K562 (cell line): ENCODE measurements at regions not wholly inside any gene's neighbourhood (a gene's known extent, or its start where the extent isn't known, plus 50 kb on each side); places are given as distances from the start of the nearest gene placed in this dataset.

Experiments used
- ATAC-seq: fragments of 200-7000 bp; cut with Tn5 transposase; 3 replicates; pipeline ENCODE4 v1.9.1; 2020; ENCODE audit warnings: moderate library complexity
- BruUV-seq: library from RNA; stranded (reverse); fragments of 400-500 nt; replicated peaks from 2 replicates; lab custom pipeline; 2021; lab: Mats Ljungman, UMichigan
- CTCF ChIA-PET: fragments of 300-600 bp; formaldehyde crosslinking; extraction: SDS; loops from one replicate; lab custom pipeline; 2021; ENCODE audit warnings: low intra/inter-chr PET ratio; lab: Yijun Ruan, JAX
- POLR2A ChIA-PET: fragments of 300-600, 350-650 bp; sonication (Branson Sonifier 250); formaldehyde crosslinking; extraction: SDS; loops from one replicate; lab custom pipeline; 2021; ENCODE audit warnings: antibody characterized with exemption, inconsistent platforms; lab: Yijun Ruan, JAX
- DNase-seq, 4 experiments: peaks; one replicate each; pipeline versions ENCODE4 v3.0.0 to v3.0.0-alpha.2; 2011 to 2018; ENCODE audit warnings: low spot score in 3 of 4, mixed read lengths in 3 of 4; ENCODE audit errors: extremely low read depth in 1 of 4
- FAIRE-seq: peaks from 2 replicates; lab custom pipeline; 2011; peaks lifted over from hg19 to GRCh38; lab: Jason Lieb, UNC
- H2AFZ ChIP-seq: 2 replicates; pipeline ENCODE4 v1.6.0; 2011; ENCODE audit warnings: low read depth, low read length, control low read depth, inconsistent platforms
- H3K27ac ChIP-seq: fragments of 200-600 bp; 3 replicates; pipeline ENCODE4 v1.8.0; 2011; ENCODE audit warnings: low read depth, mild to moderate bottlenecking, control low read depth, inconsistent platforms, low read length, moderate library complexity, mixed read lengths; ENCODE audit errors: extremely low read depth
- H3K27me3 ChIP-seq, 2 experiments: fragments of 300-600 bp in 1 of 2; 2 replicates in 1 of 2; 3 replicates in 1 of 2; pipeline versions ENCODE4 v1.6.0 to v1.8.0; 2011; ENCODE audit warnings: inconsistent platforms in 2 of 2, low read length in 2 of 2, mild to moderate bottlenecking in 1 of 2, mixed read lengths in 1 of 2, moderate library complexity in 1 of 2; ENCODE audit not compliant: control insufficient read depth in 2 of 2, insufficient read depth in 2 of 2
- H3K36me3 ChIP-seq: fragments of 300-600 bp; 3 replicates; pipeline ENCODE4 v1.8.0; 2011; ENCODE audit warnings: mild to moderate bottlenecking, low read length, inconsistent platforms; ENCODE audit not compliant: control insufficient read depth, insufficient read depth
- H3K4me1 ChIP-seq, 2 experiments: fragments of 200-600 bp in 1 of 2; replicated peaks in 1 of 2; 2 replicates in 1 of 2; 3 replicates in 1 of 2; pipeline versions ENCODE4 v1.5.1 to v1.8.0; 2011; ENCODE audit warnings: inconsistent platforms in 2 of 2, low read length in 2 of 2, mild to moderate bottlenecking in 1 of 2, mixed read lengths in 1 of 2, moderate library complexity in 1 of 2; ENCODE audit not compliant: control insufficient read depth in 2 of 2, insufficient read depth in 2 of 2
- H3K4me2 ChIP-seq: 2 replicates; pipeline ENCODE4 v1.6.1; 2011; ENCODE audit warnings: low read length, control low read depth, inconsistent platforms, mixed read lengths; ENCODE audit not compliant: insufficient read depth
- H3K4me3 ChIP-seq: fragments of 200-600 bp; sonication (generic), shearing (Covaris generic); 2 replicates; pipeline ENCODE4 v1.5.1; 2016; ENCODE audit warnings: control low read depth, inconsistent platforms
- H3K79me2 ChIP-seq: fragments of 200-600 bp; 3 replicates; pipeline ENCODE4 v1.8.0; 2011; ENCODE audit warnings: low read length, inconsistent platforms; ENCODE audit not compliant: control insufficient read depth, insufficient read depth
- H3K9ac ChIP-seq, 2 experiments: 2 replicates each; pipeline versions ENCODE4 v1.6.0 to v1.6.1; 2011; ENCODE audit warnings: low read depth in 2 of 2, low read length in 2 of 2, control low read depth in 1 of 2, inconsistent platforms in 1 of 2, mild to moderate bottlenecking in 1 of 2, mixed read lengths in 1 of 2; ENCODE audit not compliant: insufficient read depth in 1 of 2
- H3K9me1 ChIP-seq: one replicate; pipeline ENCODE4 v1.6.0; 2011; ENCODE audit warnings: inconsistent platforms, mild to moderate bottlenecking, low read length, moderate library complexity; ENCODE audit not compliant: control insufficient read depth, insufficient read depth
- H3K9me3 ChIP-seq: replicated peaks from 2 replicates; pipeline ENCODE4 v1.5.1; 2011; ENCODE audit warnings: low read depth, low read length, inconsistent platforms; ENCODE audit not compliant: control insufficient read depth, insufficient read depth
- H4K20me1 ChIP-seq: replicated peaks from 2 replicates; pipeline ENCODE4 v1.6.1; 2011; ENCODE audit warnings: low read length, inconsistent platforms, mixed read lengths; ENCODE audit not compliant: control insufficient read depth, insufficient read depth
- CTCFL ChIP-seq: IDR thresholded peaks from 2 replicates; pipeline ENCODE4 v1.6.1; 2011; ENCODE audit warnings: borderline replicate concordance, low read depth, mild to moderate bottlenecking, moderate library complexity, low read length; ENCODE audit not compliant: insufficient read depth, poor library complexity, severe bottlenecking
- MNT ChIP-seq, 2 experiments: fragments of 450-650 bp; conservative IDR thresholded peaks; 2 replicates each; pipeline ENCODE4 v1.6.1; 2017; ENCODE audit warnings: mild to moderate bottlenecking in 2 of 2, moderate library complexity in 2 of 2
- REST ChIP-seq, 2 experiments: fragments of 450-650 bp; formaldehyde crosslinking in 1 of 2; IDR thresholded peaks; 2 replicates each; pipeline versions ENCODE4 v1.4.0 to v1.6.1; 2014 to 2020; ENCODE audit warnings: mild to moderate bottlenecking in 2 of 2, borderline replicate concordance in 1 of 2, low read depth in 1 of 2
- SMC3 ChIP-seq: conservative IDR thresholded peaks from 2 replicates; pipeline ENCODE4 v1.6.1; 2011; ENCODE audit warnings: low read depth, low read length, improper control_type of control experiment; ENCODE audit not compliant: insufficient read depth
- TEAD2 ChIP-seq: fragments of 450-650 bp; IDR thresholded peaks from 2 replicates; pipeline ENCODE4 v1.6.1; 2016; ENCODE audit warnings: missing genetic modification characterization, control low read depth, missing compliant biosample characterization
- TFAP4 ChIP-seq: sonication (generic); formaldehyde crosslinking; IDR thresholded peaks from 2 replicates; pipeline ENCODE4 v1.8.0; 2022; ENCODE audit warnings: missing genetic modification reagents, mild to moderate bottlenecking, moderate library complexity, borderline replicate concordance
- WGBS: fragments of 100-300 bp; shearing (Covaris generic); methylation state at CpG from one replicate; pipeline ENCODE4 v1.1.6; 2016; ENCODE audit warnings: low coverage, mixed read lengths; ENCODE audit not compliant: insufficient coverage; ENCODE audit errors: missing lambda C conversion rate; 5-methylcytosine and 5-hydroxymethylcytosine counted together
- in situ Hi-C: fragments of 300-500 bp; cut with MboI; formaldehyde crosslinking; loops from 4 replicates; pipeline ENCODE4 v1.15.0; 2018; ENCODE audit warnings: inconsistent platforms, mixed read lengths
- intact Hi-C: fragments of 100-400 bp; cut with micrococcal nuclease; formaldehyde crosslinking; loops from 2 replicates; pipeline ENCODE4 v1.14.2; 2022

GRCh38 chr10:31083765-31084184 lies 52.1 kb upstream of the ZNF438 start:
- H3K79me2 ChIP-seq: no peaks in the 10 kb centered on the region
- WGBS: 11% methylated on average over 6 of the region's 6 CpGs
- H3K9ac ChIP-seq: no peak overlapping the region
- intact Hi-C loops: loop anchor here (1.0 to 10.0 kb wide), 2 partner anchors 299 to 408 kb away; no protein-coding TSS in a partner anchor
- H3K36me3 ChIP-seq: no peaks in the 10 kb centered on the region
- DNase-seq (peak; percentile 21 to 47 (median 29)), FAIRE-seq (peak; percentile 72), ATAC-seq (peak; percentile 73)
- ChIA-PET POLR2A (interaction anchor here (0.5 kb wide), 1 partner anchor 79 kb away, joined by 3 read pairs; no protein-coding TSS in a partner anchor), CTCF (no interaction called here)
- no peak overlapping the region for H3K27ac ChIP-seq
- H3K4me3 ChIP-seq: no peak overlapping the region
- no peaks in the 10 kb centered on the region for H4K20me1 ChIP-seq
- no TSS peak for BruUV-seq
- peak overlapping the region; percentile 53; the same call in 1 of the 2 replicates for H2AFZ ChIP-seq
- in situ Hi-C loops: no loop called here
- no peaks in the 10 kb centered on the region for H3K9me1 ChIP-seq
- no peaks in the 10 kb centered on the region for H3K9me3 ChIP-seq
- no peaks in the 10 kb centered on the region for H3K4me1 ChIP-seq
- H3K4me2 ChIP-seq: no peak overlapping the region
- H3K27me3 ChIP-seq: no peaks in the 10 kb centered on the region; a peak in 1 of 5 replicates
- peak; percentile 40 for TF ChIP-seq SMC3
- TF ChIP-seq REST (IDR thresholded peaks at IDR 0.05; ENCODE audit: borderline replicate concordance): peak; percentile 63; the same call in 1 of the 2 replicates
- no peak for TF ChIP-seq REST (CRISPR knock-in tag; IDR thresholded peaks at IDR 0.05; ENCODE audit: low read depth)
- peak; percentile 17 for TF ChIP-seq CTCFL
- 0 out of 4 replicates have a peak, but pooled peaks of 1 of the 2 experiments have one; percentile 13 for TF ChIP-seq MNT (conservative IDR thresholded peaks at IDR 0.05)
- no peak for TF ChIP-seq TEAD2 (tag)
- peak; percentile 11; the same call in 1 of the 2 replicates for TF ChIP-seq TFAP4 (CRISPR knock-in tag)
